ENCODE measurements at regions not wholly inside any gene's neighbourhood (a gene's known extent, or its start where the extent isn't known, plus 50 kb on each side); places are given as distances from the start of the nearest gene placed in this dataset.

DNA sequence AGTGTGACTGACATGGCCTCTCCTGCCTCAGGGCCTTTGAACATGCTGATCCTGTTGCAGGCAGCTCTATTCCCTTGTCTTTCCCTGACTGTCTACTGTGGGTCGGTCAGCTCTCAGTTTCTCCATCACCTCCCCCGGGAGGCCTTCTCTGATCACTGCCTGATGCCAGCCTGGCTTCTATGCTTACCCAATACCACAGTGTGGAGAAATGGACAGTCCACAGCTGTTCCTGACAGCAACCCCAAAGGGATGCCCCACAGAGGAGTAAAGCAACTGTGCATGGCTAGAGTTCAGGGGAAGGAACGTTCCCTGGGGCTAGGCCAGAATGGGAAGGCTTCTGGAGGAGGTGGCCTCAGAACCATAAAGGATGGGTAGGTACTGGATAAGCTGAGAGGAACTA, 354.3 kb downstream of the MIAT start:
- Histone ChIP-seq H3K9ac (ENCODE audit: low read length) (no peak overlapping the region), H3K4ac (ENCODE audit: low read depth in 1 of 2, low read length in 2 of 2) (no peak overlapping the region), H2BK15ac (ENCODE audit: low read depth, poor library complexity, severe bottlenecking) (no peak overlapping the region), H3K27me3 (ENCODE audit: control insufficient read depth in 1 of 2, insufficient read depth in 1 of 2, low read length in 2 of 2) (peaks cover 24 to 52% of the 10 kb centered on the region in 2 experiments), H3K36me3 (ENCODE audit: control insufficient read depth in 1 of 2, insufficient read depth in 2 of 2, low read depth in 1 of 2, low read length in 2 of 2) (no peaks in the 10 kb centered on the region), H3K18ac (ENCODE audit: low read depth in 1 of 2, low read length in 2 of 2) (no peak overlapping the region), H3K14ac (ENCODE audit: low read length in 2 of 2) (no peak overlapping the region), H2BK12ac (ENCODE audit: low read length in 2 of 2) (no peak overlapping the region), H2AFZ (ENCODE audit: low read depth, low read length) (no peak overlapping the region), H3K79me1 (replicated peaks; ENCODE audit: low read length, poor library complexity, severe bottlenecking) (no peaks in the 10 kb centered on the region), H3K4me2 (ENCODE audit: low read length, poor library complexity, severe bottlenecking) (no peak overlapping the region), H4K8ac (ENCODE audit: low read length) (no peak overlapping the region), H3K9me3 (ENCODE audit: control insufficient read depth, low read length) (peaks cover 6% of the 10 kb centered on the region), H2BK5ac (ENCODE audit: low read depth, low read length, poor library complexity, severe bottlenecking) (no peak overlapping the region), H2BK120ac (ENCODE audit: low read depth, low read length) (no peak overlapping the region), H4K91ac (ENCODE audit: low read length) (no peak overlapping the region), H3K4me1 (ENCODE audit: control insufficient read depth, insufficient read depth, low read depth, low read length) (no peaks in the 10 kb centered on the region), H2AK5ac (ENCODE audit: low read length, severe bottlenecking) (no peak overlapping the region), H3K27ac (ENCODE audit: low read length, poor library complexity, severe bottlenecking) (no peak overlapping the region), H3K23ac (ENCODE audit: low read length in 2 of 2) (no peak overlapping the region), H3K4me3 (ENCODE audit: insufficient read depth in 1 of 2, low read depth in 1 of 2, low read length in 2 of 2) (no peak overlapping the region)
- 94% methylated on average over 3 of the region's 3 CpGs for WGBS
- no peak for DNase-seq

DNA sequence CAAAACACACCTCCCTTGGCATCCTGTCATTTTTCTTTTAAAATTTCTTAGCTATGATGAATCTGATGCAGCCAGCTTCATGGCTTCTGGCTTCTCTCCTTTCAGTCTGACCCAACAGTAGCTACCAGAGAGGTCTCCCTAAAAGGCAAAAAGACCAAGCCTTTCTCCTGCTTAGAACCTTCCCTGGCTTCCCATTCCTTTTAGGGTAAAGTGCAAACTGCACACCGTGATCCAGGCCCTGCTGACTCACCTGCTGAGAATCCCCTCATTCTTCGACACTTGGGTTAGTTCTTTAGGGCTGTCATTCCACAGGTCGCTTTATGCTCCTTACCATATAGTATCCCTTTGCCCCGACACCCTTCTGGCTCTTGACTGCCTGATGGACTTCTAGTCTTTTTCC, 362.4 kb downstream of the MIAT start:
- no peak overlapping the region for H2BK5ac ChIP-seq (ENCODE audit: low read depth, low read length, poor library complexity, severe bottlenecking)

DNA sequence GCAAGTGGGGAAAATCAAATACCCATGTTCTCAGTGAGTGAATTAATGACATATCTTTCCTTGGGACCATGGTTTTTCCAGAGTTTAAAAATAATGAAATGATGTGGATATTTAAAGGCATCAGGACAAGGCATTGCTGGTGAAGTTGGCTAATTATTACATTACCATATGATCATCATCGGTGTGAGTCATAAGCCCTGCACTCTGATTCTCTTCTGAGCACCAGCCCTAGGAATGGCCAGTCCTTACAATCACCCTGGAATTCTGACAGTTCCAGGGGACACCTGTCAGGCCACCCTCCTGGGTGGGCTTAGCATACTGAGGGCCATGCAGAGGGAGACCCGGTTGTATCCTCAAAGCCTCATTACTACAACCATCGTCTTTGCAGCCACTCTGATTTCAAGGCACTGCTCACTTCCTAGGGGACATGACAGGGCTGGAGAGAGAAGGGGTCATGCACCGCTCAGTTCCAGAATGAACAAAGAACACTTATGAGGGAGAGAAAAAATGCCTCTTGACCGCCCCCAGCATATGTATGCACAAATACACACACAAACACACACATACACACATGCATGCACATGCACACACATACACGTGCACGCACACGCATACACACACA, 365.0 kb downstream of the MIAT start:
- WGBS, result 89% methylated on average over 7 of the region's 8 CpGs
- peak overlapping the region; percentile 2 for H3K27ac ChIP-seq (ENCODE audit: low read length, poor library complexity, severe bottlenecking)
- no peak overlapping the region for H3K23ac ChIP-seq (ENCODE audit: low read length in 2 of 2)

More for the DNA sequence above, 362.4 kb downstream of the MIAT start:
- H3K9ac ChIP-seq (ENCODE audit: low read length), result no peak overlapping the region
- H3K4me3 ChIP-seq (ENCODE audit: insufficient read depth in 1 of 2, low read depth in 1 of 2, low read length in 2 of 2), result no peak overlapping the region
- H2BK120ac ChIP-seq (ENCODE audit: low read depth, low read length), result no peak overlapping the region
- H3K4me1 ChIP-seq (ENCODE audit: control insufficient read depth, insufficient read depth, low read depth, low read length), result peaks cover 10% of the 10 kb centered on the region
- 3% methylated on average over 3 of the region's 4 CpGs for WGBS
- no peak overlapping the region for H3K14ac ChIP-seq (ENCODE audit: low read length in 2 of 2)
- no peak overlapping the region for H3K18ac ChIP-seq (ENCODE audit: low read depth in 1 of 2, low read length in 2 of 2)
- H3K9me3 ChIP-seq (ENCODE audit: control insufficient read depth, low read length), result peaks cover under 1% of the 10 kb centered on the region
- H3K4me2 ChIP-seq (ENCODE audit: low read length, poor library complexity, severe bottlenecking), result no peak overlapping the region
- H4K8ac ChIP-seq (ENCODE audit: low read length), result no peak overlapping the region
- no peak overlapping the region for H2AFZ ChIP-seq (ENCODE audit: low read depth, low read length)
- peaks cover 7 to 64% of the 10 kb centered on the region in 2 experiments for H3K27me3 ChIP-seq (ENCODE audit: control insufficient read depth in 1 of 2, insufficient read depth in 1 of 2, low read length in 2 of 2)
- no peak overlapping the region for H3K4ac ChIP-seq (ENCODE audit: low read depth in 1 of 2, low read length in 2 of 2)
- no peaks in the 10 kb centered on the region for H3K79me1 ChIP-seq (replicated peaks; ENCODE audit: low read length, poor library complexity, severe bottlenecking)
- no peak overlapping the region for H3K23ac ChIP-seq (ENCODE audit: low read length in 2 of 2)
- no peak overlapping the region for H2AK5ac ChIP-seq (ENCODE audit: low read length, severe bottlenecking)
- no peak overlapping the region for H2BK12ac ChIP-seq (ENCODE audit: low read length in 2 of 2)
- no peak overlapping the region for H3K27ac ChIP-seq (ENCODE audit: low read length, poor library complexity, severe bottlenecking)
- no peak overlapping the region for H4K91ac ChIP-seq (ENCODE audit: low read length)
- DNase-seq, result no peak
- H3K36me3 ChIP-seq (ENCODE audit: control insufficient read depth in 1 of 2, insufficient read depth in 2 of 2, low read depth in 1 of 2, low read length in 2 of 2), result no peaks in the 10 kb centered on the region
- H2BK15ac ChIP-seq (ENCODE audit: low read depth, poor library complexity, severe bottlenecking), result no peak overlapping the region

DNA sequence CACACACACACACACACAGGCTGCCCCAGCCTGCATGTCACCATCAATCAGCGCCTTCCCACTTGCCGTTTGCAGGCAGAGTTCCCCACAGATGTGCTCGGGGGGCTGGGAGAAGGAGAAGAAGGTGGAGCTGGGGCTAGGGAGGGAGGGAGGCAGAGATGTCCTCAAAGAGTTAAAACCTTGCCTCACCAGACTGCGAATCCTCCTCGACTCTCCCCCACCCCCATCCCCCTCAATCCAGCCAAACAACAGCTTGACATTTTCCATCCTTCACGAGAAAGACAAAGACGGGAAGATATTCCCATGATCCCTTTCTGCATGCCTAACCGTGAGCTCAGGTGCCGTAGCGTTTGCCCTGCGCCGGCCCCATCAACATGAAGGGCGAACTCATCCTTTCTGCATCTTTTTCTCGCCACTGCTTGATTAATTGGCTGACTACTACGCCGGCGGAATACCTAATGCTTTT, 365.5 kb downstream of the MIAT start:
- Histone ChIP-seq H3K23ac (ENCODE audit: low read length in 2 of 2) (no peak overlapping the region), H2AFZ (ENCODE audit: low read depth, low read length) (no peak overlapping the region), H2BK12ac (ENCODE audit: low read length in 2 of 2) (no peak overlapping the region), H3K4ac (ENCODE audit: low read depth in 1 of 2, low read length in 2 of 2) (no peak overlapping the region), H3K4me2 (ENCODE audit: low read length, poor library complexity, severe bottlenecking) (no peak overlapping the region), H2BK15ac (ENCODE audit: low read depth, poor library complexity, severe bottlenecking) (no peak overlapping the region), H4K8ac (ENCODE audit: low read length) (no peak overlapping the region), H3K36me3 (ENCODE audit: control insufficient read depth in 1 of 2, insufficient read depth in 2 of 2, low read depth in 1 of 2, low read length in 2 of 2) (no peaks in the 10 kb centered on the region), H2BK120ac (ENCODE audit: low read depth, low read length) (no peak overlapping the region), H2BK5ac (ENCODE audit: low read depth, low read length, poor library complexity, severe bottlenecking) (no peak overlapping the region), H3K14ac (ENCODE audit: low read length in 2 of 2) (no peak overlapping the region), H3K27ac (ENCODE audit: low read length, poor library complexity, severe bottlenecking) (no peak overlapping the region), H3K79me1 (replicated peaks; ENCODE audit: low read length, poor library complexity, severe bottlenecking) (no peaks in the 10 kb centered on the region), H3K4me3 (ENCODE audit: insufficient read depth in 1 of 2, low read depth in 1 of 2, low read length in 2 of 2) (no peak overlapping the region), H2AK5ac (ENCODE audit: low read length, severe bottlenecking) (no peak overlapping the region), H3K9ac (ENCODE audit: low read length) (no peak overlapping the region), H4K91ac (ENCODE audit: low read length) (no peak overlapping the region), H3K18ac (ENCODE audit: low read depth in 1 of 2, low read length in 2 of 2) (no peak overlapping the region), H3K4me1 (ENCODE audit: control insufficient read depth, insufficient read depth, low read depth, low read length) (peaks cover 10% of the 10 kb centered on the region), H3K27me3 (ENCODE audit: control insufficient read depth in 1 of 2, insufficient read depth in 1 of 2, low read length in 2 of 2) (peaks cover 0 to 47% of the 10 kb centered on the region in 2 experiments), H3K9me3 (ENCODE audit: control insufficient read depth, low read length) (no peaks in the 10 kb centered on the region)
- 81% methylated on average over 14 of the region's 17 CpGs for WGBS
- no peak for DNase-seq

More for the DNA sequence above, 365.0 kb downstream of the MIAT start:
- Histone ChIP-seq H2BK120ac (ENCODE audit: low read depth, low read length) (no peak overlapping the region), H2BK15ac (ENCODE audit: low read depth, poor library complexity, severe bottlenecking) (no peak overlapping the region), H3K4ac (ENCODE audit: low read depth in 1 of 2, low read length in 2 of 2) (no peak overlapping the region), H3K79me1 (replicated peaks; ENCODE audit: low read length, poor library complexity, severe bottlenecking) (no peaks in the 10 kb centered on the region), H3K14ac (ENCODE audit: low read length in 2 of 2) (no peak overlapping the region), H3K9me3 (ENCODE audit: control insufficient read depth, low read length) (no peaks in the 10 kb centered on the region), H3K36me3 (ENCODE audit: control insufficient read depth in 1 of 2, insufficient read depth in 2 of 2, low read depth in 1 of 2, low read length in 2 of 2) (no peaks in the 10 kb centered on the region), H3K18ac (ENCODE audit: low read depth in 1 of 2, low read length in 2 of 2) (no peak overlapping the region), H3K9ac (ENCODE audit: low read length) (no peak overlapping the region), H3K4me1 (ENCODE audit: control insufficient read depth, insufficient read depth, low read depth, low read length) (peaks cover 10% of the 10 kb centered on the region), H4K8ac (ENCODE audit: low read length) (no peak overlapping the region), H2AFZ (ENCODE audit: low read depth, low read length) (no peak overlapping the region), H3K4me3 (ENCODE audit: insufficient read depth in 1 of 2, low read depth in 1 of 2, low read length in 2 of 2) (no peak overlapping the region), H2BK5ac (ENCODE audit: low read depth, low read length, poor library complexity, severe bottlenecking) (no peak overlapping the region), H4K91ac (ENCODE audit: low read length) (no peak overlapping the region), H3K27me3 (ENCODE audit: control insufficient read depth in 1 of 2, insufficient read depth in 1 of 2, low read length in 2 of 2) (peaks cover 0 to 52% of the 10 kb centered on the region in 2 experiments), H3K4me2 (ENCODE audit: low read length, poor library complexity, severe bottlenecking) (no peak overlapping the region), H2AK5ac (ENCODE audit: low read length, severe bottlenecking) (peak overlapping the region; percentile 62), H2BK12ac (ENCODE audit: low read length in 2 of 2) (no peak overlapping the region)
- DNase-seq, result no peak
